CD4-positive, alpha-beta T cell treated with Interleukin-4 for 4 hours (primary cell): ENCODE measurements at regions not wholly inside any gene's neighbourhood (a gene's known extent, or its start where the extent isn't known, plus 50 kb on each side); places are given as distances from the start of the nearest gene placed in this dataset.

ENCODE experiments used
- DNase-seq: peaks from one replicate; pipeline ENCODE4 v3.0.0-alpha.2; 2020

DNA sequence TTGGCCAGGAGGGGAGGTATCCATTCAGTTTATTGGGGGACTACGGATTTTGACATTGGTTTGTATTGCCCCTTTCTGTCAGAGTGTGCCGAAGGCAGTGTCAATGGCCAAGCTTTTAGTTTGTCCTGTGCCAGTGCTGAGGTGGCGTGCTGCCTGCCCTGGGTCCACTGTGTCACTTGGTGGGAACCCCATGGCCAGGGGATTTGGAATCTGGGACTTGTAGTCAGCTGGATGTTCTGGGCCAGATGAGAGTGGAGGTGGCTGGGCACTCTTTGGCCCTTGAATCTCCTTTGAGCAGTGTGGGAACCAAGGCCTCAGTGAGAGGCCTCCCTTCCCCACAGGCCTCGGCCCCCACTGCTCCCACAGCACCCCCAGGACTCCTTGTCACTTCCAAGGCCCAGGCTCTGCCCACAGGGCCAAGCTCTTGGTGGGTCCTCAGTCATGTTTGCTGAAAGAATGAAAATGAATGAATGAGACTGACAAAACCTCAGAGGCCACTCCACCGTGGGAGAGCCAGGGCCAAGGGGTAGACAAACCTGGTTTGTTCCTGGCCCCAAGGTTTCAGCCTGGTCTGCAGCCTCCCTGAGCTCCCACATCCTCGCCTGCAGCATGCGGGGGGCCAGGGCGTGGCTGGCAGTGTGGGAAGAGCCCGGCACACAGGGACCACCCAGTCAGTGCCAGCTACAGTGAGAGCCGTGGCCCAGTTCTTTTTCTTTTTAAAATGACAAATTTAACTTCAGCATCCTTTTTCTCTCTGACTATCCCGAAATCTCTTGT is 412.2 kb downstream of the MATN1 start:
- no peak for DNase-seq

DNA sequence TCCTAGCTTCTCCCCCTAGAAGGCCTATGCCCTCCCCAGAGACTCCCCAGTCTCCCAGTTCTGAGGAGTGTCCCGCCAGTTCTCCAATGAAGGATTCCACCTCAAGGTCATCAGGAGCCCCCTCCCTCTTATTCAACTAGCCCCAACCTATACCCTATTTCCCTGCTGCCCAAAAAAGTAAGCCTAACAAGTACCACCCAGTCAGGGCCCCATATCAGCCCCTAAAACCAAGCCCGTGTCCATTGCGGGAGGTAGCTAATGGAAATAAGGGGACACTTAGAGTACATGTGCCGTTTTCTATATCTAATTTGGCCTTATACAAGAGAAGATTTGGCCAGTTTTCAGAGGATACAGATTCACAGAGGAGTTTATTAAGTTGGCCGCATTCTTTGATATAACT is 416.2 kb downstream of the MATN1 start:
- DNase-seq = no peak

DNA sequence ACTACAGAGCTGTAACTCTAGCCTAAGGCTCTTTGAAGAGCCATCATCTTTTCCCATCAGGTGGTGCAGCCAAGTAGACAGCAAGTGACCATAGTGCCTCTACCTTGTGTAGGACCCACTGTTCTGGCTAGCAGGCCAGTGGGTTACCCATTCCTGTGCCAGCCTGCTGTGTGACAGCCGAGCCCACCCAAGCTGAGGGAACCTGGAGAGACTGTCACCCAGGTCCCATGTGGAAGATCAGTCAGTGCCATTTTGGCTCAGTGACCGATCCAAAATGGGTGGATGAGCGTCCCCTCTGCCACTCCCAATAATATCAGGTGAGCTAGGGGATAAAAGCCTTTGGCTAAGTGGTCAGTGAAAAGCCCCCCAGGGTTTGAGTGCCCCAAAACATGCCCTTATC is 417.9 kb downstream of the MATN1 start:
- no peak for DNase-seq

DNA sequence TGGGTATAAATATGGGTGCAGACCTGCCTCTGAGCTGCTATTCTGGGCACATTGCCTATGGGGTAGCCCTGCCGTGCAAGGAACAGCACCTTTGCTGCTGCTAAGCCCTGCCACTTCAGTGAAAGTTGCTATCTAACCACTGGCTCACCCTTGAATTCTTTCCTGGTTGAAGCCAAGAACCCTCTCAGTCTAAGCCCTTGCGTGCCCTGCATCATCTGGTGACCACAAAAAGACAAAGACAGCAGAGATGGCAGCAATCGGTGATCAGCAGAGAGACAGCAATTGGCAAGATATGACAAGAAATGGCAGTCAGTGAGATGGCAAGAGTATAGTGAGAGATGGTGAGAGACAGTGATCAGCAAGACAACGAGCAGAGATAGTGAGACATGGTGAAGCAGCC is 418.3 kb downstream of the MATN1 start:
- DNase-seq = no peak

DNA sequence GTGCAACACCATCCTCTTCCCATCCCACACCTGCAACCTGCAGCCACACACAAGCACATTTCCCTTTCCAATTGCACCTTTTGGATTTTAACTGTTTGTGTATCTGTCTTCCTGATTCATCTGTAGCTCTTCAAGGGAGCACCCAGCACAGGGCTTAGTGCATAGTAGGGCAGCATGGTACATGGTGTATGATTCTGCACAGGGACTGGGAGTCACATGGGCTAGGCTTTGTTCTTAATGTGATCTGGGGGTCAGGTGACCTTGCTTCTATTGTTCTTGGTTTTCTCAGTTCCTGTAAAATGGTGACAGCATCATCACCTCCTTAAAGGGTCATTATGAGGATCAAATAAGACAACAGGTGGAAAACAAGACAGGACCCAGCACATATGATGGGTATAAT is 419.3 kb downstream of the MATN1 start:
- DNase-seq = no peak

DNA sequence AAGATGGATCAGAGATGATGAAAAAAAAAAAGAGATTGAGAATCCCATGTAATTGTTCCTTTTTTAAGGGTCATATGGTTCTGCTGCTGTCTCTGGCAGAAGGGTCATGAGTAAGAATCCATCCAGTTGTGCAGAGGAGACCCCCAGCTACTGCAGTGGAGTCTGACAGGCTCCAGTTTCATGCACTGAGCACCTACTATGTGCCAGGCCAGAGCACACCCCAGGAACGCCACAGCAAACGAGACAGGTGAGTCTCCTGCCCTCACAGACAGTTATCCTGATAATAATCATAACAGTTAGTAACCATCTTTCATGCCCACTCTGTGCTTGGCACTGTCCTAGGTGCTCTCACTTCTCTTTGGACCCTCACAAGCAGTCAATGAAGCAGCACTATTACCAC is 420.0 kb downstream of the MATN1 start:
- DNase-seq = no peak

DNA sequence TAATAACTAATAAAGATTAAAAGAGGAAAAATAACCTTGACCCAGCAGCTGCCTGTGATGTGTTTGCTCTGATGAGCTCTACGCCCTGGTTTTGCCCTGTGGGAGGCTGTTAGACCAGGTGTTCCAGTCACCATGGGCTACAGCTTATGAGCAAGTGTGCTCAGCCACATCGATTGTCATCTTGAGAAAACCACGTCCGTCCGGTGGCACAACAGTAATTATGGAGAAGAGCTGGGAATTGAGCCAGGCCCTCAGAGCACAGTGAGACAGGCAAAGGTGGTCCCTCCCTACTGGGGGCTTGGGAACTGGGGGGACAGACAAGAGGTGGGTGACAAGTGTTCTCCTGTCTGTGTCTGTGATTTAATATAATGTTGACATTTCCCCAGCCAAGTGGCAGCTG is 420.5 kb downstream of the MATN1 start:
- DNase-seq = no peak

DNA sequence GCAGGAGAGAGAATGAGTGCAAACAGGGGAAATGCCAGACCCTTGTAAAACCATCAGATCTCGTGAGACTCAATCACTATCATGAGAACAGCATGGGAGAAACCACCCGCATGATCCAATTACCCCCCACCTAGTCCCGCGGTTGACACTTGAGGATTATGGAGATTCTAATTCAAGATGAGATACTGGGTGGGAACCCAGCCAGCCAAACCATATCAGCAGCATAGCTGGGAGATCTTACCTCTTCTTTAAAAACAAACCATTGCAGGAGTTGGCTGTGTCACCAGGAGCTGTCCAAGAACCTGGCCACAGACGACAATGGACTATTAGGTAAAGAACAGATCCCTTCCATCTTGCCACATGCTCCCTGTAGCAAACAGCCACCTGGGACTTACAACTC is 422.7 kb downstream of the MATN1 start:
- no peak for DNase-seq

DNA sequence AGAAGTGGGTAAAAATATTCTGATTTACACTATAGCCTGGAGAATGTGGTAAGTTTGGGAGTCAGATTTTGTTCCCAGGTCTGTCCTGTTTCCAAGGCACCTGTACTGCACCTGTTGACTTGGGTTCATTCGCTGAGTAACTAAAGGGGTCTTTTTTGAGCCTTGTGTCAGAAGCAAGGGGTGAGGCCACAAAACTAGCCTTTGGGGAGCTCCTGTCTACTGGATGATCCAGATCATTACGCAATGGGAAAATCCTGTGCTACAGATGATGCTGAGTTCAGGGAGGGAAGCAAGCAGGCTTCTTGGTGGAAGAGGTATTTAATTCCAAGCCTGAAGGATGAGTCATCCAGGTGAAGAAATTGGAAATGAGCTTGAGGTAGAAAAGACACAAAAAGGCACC is 424.0 kb downstream of the MATN1 start:
- DNase-seq = no peak

DNA sequence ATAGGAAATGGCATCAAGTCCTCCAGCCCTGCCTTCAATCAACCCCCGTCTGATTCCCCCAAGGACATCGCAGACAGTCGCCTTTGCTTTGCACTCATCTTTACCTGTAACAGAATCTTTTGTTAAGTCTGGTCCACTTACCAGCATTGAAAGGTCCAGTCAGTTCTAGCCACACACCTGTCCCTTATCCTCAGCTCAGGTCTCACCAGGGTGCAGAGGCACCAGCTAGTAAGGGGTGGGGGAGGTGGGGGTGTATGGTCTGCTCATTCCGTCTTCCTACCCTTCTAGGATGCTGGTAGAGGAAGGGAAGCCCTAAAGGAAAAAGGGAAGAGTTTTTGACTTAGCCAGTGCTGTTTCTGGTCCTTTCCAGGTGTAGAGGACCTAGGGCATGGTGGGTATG is 427.7 kb downstream of the MATN1 start:
- no peak for DNase-seq

DNA sequence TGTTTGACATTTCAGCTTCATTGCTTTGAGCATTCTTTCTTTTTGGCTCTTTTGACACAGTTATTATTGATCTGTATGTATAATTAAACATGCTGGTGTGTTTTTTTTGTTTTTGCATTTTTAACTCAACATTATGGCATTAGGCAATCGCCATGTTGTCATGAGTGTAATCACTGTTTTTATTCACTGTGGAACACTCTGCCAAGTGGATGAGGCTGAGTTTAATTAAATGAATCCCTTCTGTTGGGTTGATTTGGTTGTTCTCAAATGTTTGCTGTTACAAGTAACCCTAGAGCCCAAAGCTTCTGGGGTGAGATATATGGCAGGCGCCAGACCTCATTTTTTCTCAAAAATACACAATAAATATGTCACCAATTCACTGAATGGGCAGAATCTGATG is 428.1 kb downstream of the MATN1 start:
- DNase-seq = no peak

DNA sequence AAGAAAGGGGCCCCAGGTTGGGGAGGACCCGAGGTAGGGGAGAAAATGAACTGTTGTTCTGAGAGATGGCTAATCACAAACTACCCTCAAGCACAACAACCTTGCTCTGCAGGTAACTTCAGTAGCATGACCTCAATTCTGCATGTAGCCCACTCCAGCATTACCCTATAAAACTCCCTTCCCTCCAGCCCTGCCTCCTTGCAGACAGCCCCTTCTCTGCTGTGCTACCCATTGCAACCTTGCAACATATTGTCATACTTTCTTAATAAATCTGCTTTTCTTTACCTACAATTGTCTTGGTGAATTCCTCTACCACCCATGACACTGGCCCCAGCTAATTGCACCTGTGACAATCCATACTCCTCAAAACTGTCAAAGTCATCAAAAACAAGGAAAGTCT is 428.9 kb downstream of the MATN1 start:
- DNase-seq = no peak

DNA sequence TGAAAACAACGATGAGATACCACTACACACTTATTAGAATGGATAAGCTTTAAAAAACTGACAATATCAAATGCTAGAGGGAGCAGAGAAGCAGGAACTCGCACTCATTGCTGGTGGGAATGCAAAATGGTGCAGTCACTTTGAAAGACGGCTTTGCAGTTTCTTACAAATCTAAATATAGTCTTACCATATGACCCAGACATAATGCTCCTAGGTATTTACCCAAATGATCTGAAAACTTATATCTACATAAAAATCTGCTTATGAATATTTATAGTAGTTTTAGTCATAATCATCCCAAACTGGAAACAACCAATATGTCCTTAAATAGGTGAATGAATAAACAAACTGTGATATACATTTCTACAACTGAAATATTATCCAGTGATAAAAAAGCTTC is 430.9 kb downstream of the MATN1 start:
- DNase-seq = no peak

DNA sequence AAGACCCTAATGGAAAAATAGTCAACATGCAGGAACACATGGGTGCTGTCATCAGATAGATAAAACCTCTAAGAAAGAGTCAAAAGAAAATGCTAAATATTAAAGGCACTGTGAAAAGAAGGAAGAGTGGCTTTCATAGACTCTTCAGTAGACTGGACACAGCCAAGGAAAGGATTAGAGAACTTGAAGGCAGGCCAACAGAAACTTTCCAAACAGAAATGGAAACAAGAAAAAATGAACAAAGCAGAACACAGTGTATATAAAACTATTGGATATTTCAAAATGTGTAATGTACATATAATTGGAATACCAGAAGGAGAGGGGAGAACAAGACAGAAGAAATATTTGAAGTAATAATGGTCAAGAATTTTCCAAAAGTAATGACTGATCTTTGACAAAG is 431.9 kb downstream of the MATN1 start:
- no peak for DNase-seq

DNA sequence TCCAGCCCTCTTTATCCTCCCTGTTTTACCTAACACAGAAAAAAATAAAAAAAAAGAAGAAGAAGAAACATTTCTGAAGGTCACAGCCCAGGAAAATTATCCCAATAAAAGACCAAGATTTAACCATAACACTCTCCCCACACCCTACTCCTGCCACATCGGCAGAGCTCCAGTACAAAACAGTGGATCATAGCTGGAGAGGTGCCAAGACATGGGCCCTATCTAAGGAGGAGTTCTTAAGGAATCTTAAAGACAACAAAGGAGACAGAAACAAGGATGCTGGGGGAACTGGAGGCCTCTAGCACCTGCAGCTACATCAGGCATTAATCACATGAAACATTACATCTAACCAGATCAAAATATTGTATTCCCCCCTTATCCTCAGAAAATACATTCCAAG is 432.8 kb downstream of the MATN1 start:
- DNase-seq = no peak

DNA sequence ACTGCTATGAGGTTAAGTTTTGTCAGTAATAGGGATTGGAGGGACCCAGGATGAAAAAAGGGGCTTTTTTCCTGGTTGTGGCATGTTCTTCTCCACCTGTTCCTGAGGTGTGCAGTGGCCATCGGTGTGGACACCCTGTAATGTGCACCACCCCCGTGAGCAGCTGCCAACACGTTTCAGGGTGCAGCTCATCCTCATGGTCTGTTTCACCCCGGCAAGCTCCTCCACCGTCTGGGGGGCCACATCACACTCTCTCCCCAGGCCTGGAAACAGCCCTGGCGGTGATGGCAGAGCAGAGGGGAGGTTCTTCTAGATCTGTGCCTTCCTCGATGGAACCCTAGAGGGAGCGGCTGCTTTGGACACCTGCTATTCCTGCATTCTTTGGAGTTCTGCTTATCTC is 435.4 kb downstream of the MATN1 start:
- no peak for DNase-seq

DNA sequence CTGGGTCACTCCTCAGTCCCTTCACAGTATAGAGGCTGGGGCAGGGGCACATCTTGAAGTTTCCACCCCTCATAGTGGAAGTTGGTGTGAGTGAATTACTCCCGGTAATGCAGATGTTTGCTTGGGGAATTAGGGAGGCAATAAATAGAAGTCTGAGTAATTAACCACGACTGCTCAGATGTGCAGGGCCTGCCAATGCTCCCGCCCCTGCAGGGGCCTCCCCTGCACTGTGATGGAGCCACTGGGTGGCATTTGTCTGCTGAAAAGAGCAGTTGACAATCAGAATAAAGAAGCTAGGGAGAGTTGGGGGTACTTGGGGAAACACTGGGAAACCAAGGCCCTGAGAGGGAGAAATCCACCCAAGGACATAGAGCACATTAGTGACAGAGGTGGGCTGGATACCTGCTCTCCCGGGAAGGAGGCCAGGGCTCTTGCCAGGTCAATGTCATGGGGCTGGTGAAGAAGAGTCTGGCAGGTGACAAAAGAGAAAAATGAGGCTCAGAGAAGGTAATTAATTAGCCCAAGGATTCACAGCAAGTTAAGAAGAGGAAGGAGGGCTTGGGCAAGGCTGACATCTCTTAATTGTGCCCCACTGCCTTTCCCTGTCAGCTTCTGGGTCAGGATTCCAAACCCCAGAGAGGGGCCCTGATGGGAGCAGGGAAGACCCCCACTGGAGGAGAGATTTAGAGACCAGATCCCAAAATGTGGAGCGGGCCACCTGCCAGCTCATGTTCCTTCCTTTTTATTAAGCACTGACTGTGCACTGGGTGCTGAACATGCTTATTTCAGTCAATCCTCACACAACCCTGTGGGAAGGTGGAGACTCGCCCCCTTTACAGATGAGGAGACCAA is 436.2 kb downstream of the MATN1 start:
- DNase-seq = no peak

DNA sequence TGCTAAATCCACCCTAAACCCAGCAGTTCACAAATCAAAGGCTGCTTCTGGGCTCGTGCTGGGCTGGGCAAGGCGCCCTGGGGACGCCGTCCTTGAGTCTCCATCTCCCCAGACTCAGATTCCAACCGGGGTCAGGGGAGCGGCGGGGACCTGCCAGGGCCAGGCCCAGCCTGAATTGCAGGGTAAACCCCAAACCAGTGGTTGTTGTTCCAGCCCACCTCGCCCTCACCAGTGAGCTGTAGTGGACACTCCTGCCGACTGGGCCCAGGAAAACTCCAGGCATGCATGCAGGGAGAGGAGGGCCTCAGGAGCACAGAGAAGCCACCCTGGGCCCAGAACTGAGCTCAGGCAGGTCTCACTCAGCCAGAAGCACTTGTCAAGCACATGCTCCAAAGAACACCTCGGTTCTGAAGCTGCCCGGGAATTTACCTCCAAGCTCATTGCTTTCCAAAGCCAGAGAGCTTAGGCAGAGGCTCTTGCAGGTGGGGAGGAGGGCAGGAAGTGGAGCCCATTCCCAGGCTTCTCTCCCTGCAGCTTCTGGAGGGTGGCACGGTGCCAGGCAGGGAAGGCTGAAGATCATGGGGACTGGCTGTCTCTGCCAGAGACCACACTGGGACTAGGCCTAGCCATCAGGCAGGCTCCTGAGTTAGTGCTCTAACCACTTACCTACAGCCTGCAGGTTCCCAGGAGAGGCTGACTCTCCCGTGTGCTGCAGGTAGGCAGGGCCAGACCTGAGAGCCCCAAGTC is 437.0 kb downstream of the MATN1 start:
- no peak for DNase-seq

DNA sequence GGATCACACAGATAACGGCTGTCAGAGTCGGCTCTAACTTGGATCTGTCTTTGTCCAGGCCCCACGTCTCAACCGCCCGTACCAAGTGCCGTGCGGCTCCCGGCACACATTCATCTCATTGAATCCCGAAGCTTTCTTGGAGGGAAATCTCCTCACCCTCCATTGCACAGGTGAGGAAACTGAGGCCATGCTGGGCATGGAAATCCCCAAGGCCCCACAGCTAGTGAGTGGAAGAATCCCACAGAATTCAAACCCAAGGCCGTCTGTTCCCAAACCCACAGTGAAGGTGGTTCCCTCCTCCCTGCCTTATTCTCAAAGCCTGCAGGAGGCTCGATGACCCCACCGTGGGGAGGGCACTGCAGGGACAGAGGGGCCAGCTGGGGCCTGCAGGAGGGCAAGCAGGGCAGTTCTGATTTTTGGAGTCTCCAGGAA is 437.9 kb downstream of the MATN1 start:
- no peak for DNase-seq

DNA sequence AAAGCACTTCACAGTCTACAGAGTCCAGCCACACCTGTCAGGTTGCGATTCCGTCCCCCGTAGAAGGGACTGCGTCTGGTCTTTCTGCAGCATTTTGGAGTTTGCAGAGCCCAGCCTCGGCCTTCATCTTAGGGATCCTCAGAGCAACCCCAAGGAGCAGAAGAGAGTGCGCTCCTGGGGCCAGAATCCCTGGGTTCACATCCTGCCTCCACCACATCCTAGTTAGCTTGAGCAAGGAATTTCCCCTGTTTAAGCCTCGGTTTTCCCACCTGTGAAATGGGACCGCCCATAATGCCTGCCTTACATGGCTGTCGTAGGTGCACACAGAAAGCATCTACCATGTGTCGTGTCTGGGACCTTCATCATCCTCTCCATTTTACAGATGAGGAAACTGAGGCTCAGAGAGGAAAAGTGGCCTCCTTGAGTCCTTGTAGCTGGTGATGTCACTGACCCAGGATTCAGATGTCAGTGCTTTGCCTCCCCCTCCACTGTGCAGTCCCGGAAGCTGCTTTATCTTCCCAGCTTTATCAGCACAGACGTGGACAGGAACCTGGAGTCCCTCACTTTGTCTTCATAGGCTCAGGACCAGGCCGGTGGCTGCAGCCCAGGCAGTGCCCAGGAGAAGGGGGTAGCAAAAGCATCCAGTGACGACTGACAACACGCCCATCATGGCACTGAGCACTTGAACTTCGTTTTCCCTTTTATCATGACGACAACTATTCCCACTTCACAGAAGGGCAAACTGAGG is 438.5 kb downstream of the MATN1 start:
- no peak for DNase-seq

DNA sequence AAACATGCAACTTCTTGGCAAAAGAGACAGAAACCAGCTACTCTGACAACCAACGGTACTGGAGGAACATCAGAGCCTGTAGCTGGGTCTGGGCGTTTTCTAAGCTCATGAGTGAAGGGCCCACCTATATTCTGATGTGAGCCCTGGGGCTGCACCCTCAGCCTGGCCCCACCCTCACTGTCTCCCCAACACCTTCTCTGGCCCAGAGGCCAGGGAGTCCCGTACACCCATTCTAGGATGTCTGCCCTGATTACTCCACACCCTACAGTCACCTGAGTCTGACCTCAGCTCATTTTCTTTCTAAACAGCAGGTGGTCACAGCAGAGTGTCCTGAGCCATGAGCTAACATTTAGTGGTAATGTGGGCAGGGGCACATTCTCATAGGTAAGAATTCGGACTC is 439.2 kb downstream of the MATN1 start:
- no peak for DNase-seq

DNA sequence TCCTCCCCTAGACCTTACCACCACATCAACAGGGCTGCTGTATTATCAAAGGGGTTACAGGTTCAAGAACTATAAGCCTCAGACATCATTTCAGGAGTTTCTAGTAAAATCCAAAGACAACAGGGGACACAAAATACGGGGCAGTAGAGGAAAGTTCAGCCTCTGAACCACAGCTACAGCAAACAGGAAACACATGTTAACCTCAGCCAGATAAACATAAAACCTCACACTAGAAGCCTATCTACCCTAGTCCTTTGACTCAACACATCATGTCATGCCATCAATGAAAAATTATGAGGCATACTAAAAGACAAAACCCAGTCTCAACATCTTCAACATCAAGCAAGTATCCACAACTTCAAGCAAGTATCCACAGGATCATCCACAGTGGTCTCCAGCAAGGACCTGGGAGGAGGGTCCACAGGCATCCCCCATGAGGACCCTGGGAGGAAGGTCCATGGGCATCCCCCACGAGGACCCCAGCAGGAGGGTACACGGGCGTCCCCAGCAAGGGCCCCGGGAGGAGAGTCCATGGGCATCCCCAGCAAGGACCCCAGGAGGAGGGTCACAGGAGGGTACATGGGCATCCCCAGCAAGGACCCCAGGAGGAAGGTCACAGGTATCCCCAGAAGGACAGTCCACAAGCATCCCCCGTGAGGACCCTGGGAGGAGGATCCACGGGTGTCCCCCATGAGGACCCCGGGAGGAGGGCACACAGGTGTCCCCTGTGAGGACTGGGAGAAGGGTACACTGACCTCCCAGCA is 440.0 kb downstream of the MATN1 start:
- DNase-seq = no peak
